ENCODE measurements at regions not wholly inside any gene's neighbourhood (a gene's known extent, or its start where the extent isn't known, plus 50 kb on each side); places are given as distances from the start of the nearest gene placed in this dataset.

GRCh38 chr13:54133746-54134145, 1105.1 kb downstream of the OLFM4 start:
- no peak for DNase-seq (ENCODE audit: low read depth)
- in situ Hi-C loops (cut with HindIII; ENCODE audit: low pct_unique_long_range_greater_than_20kb, low sequenced_read_pairs): no loop called here

GRCh38 chr13:54144828-54145227, 1116.2 kb downstream of the OLFM4 start:
- in situ Hi-C loops (cut with HindIII; ENCODE audit: low pct_unique_long_range_greater_than_20kb, low sequenced_read_pairs): no loop called here
- no peak for DNase-seq (ENCODE audit: low read depth)

GRCh38 chr13:54150851-54151250, 1122.2 kb downstream of the OLFM4 start:
- no peak for DNase-seq (ENCODE audit: low read depth)
- in situ Hi-C loops (cut with HindIII; ENCODE audit: low pct_unique_long_range_greater_than_20kb, low sequenced_read_pairs): no loop called here

- no peak for DNase-seq (ENCODE audit: low read depth)
Observed at GRCh38 chr13:54162069-54162468, 1133.5 kb downstream of the OLFM4 start.

GRCh38 chr13:54165581-54166215, 1137.1 kb downstream of the OLFM4 start:
- in situ Hi-C loops (cut with HindIII; ENCODE audit: low pct_unique_long_range_greater_than_20kb, low sequenced_read_pairs): no loop called here
- no peak for DNase-seq (ENCODE audit: low read depth)

More at GRCh38 chr13:54162069-54162468, 1133.5 kb downstream of the OLFM4 start:
- in situ Hi-C loops (cut with HindIII; ENCODE audit: low pct_unique_long_range_greater_than_20kb, low sequenced_read_pairs): no loop called here

- no peak for DNase-seq (ENCODE audit: low read depth)
- in situ Hi-C loops (cut with HindIII; ENCODE audit: low pct_unique_long_range_greater_than_20kb, low sequenced_read_pairs): no loop called here
Observed at GRCh38 chr13:54173996-54174395, 1145.4 kb downstream of the OLFM4 start.

GRCh38 chr13:54175466-54175865, 1146.9 kb downstream of the OLFM4 start:
- no peak for DNase-seq (ENCODE audit: low read depth)
- in situ Hi-C loops (cut with HindIII; ENCODE audit: low pct_unique_long_range_greater_than_20kb, low sequenced_read_pairs): no loop called here

GRCh38 chr13:54177466-54177865, 1148.9 kb downstream of the OLFM4 start:
- in situ Hi-C loops (cut with HindIII; ENCODE audit: low pct_unique_long_range_greater_than_20kb, low sequenced_read_pairs): no loop called here
- DNase-seq (ENCODE audit: low read depth): no peak

GRCh38 chr13:54183166-54183565, 1154.6 kb downstream of the OLFM4 start:
- in situ Hi-C loops (cut with HindIII; ENCODE audit: low pct_unique_long_range_greater_than_20kb, low sequenced_read_pairs): no loop called here
- DNase-seq (ENCODE audit: low read depth): no peak

- DNase-seq (ENCODE audit: low read depth): no peak
- in situ Hi-C loops (cut with HindIII; ENCODE audit: low pct_unique_long_range_greater_than_20kb, low sequenced_read_pairs): no loop called here
Observed at GRCh38 chr13:54183728-54184127, 1155.1 kb downstream of the OLFM4 start.

GRCh38 chr13:54184576-54184975, 1156.0 kb downstream of the OLFM4 start:
- in situ Hi-C loops (cut with HindIII; ENCODE audit: low pct_unique_long_range_greater_than_20kb, low sequenced_read_pairs): no loop called here
- DNase-seq (ENCODE audit: low read depth): no peak

GRCh38 chr13:54185101-54185500, 1156.5 kb downstream of the OLFM4 start:
- no peak for DNase-seq (ENCODE audit: low read depth)
- in situ Hi-C loops (cut with HindIII; ENCODE audit: low pct_unique_long_range_greater_than_20kb, low sequenced_read_pairs): no loop called here

- DNase-seq (ENCODE audit: low read depth): no peak
- in situ Hi-C loops (cut with HindIII; ENCODE audit: low pct_unique_long_range_greater_than_20kb, low sequenced_read_pairs): no loop called here
Observed at GRCh38 chr13:54185785-54186184, 1157.2 kb downstream of the OLFM4 start.

GRCh38 chr13:54187461-54187860, 1158.8 kb downstream of the OLFM4 start:
- DNase-seq (ENCODE audit: low read depth): no peak
- in situ Hi-C loops (cut with HindIII; ENCODE audit: low pct_unique_long_range_greater_than_20kb, low sequenced_read_pairs): no loop called here

GRCh38 chr13:54194233-54195024, 1165.8 kb downstream of the OLFM4 start:
- in situ Hi-C loops (cut with HindIII; ENCODE audit: low pct_unique_long_range_greater_than_20kb, low sequenced_read_pairs): no loop called here
- DNase-seq (ENCODE audit: low read depth): no peak

GRCh38 chr13:54196684-54197083, 1168.1 kb downstream of the OLFM4 start:
- no peak for DNase-seq (ENCODE audit: low read depth)
- in situ Hi-C loops (cut with HindIII; ENCODE audit: low pct_unique_long_range_greater_than_20kb, low sequenced_read_pairs): no loop called here

GRCh38 chr13:54198911-54199310, 1170.3 kb downstream of the OLFM4 start:
- in situ Hi-C loops (cut with HindIII; ENCODE audit: low pct_unique_long_range_greater_than_20kb, low sequenced_read_pairs): no loop called here
- DNase-seq (ENCODE audit: low read depth): no peak

- no peak for DNase-seq (ENCODE audit: low read depth)
- in situ Hi-C loops (cut with HindIII; ENCODE audit: low pct_unique_long_range_greater_than_20kb, low sequenced_read_pairs): no loop called here
Observed at GRCh38 chr13:54206626-54207025, 1178.0 kb downstream of the OLFM4 start.

- DNase-seq (ENCODE audit: low read depth): no peak
- in situ Hi-C loops (cut with HindIII; ENCODE audit: low pct_unique_long_range_greater_than_20kb, low sequenced_read_pairs): no loop called here
Observed at GRCh38 chr13:54210397-54211049, 1181.9 kb downstream of the OLFM4 start.

Measured in Caki2 (cell line).